ENCODE measurements at regions not wholly inside any gene's neighbourhood (a gene's known extent, or its start where the extent isn't known, plus 50 kb on each side); places are given as distances from the start of the nearest gene placed in this dataset.

- H3K9ac ChIP-seq (ENCODE audit: low read depth in 1 of 2, low read length in 2 of 2): no peak overlapping the region
- H3K4me1 ChIP-seq (ENCODE audit: control insufficient read depth in 2 of 2, insufficient read depth in 2 of 2, low read length in 2 of 2): no peaks in the 10 kb centered on the region
- no peak overlapping the region for H3K4me3 ChIP-seq (ENCODE audit: low read length in 2 of 2)
- no peak overlapping the region for H3K27ac ChIP-seq (ENCODE audit: low read depth in 2 of 2, low read length in 2 of 2)
- H3K36me3 ChIP-seq (ENCODE audit: control insufficient read depth in 2 of 2, insufficient read depth in 2 of 2, low read length in 2 of 2): no peaks in the 10 kb centered on the region
- H3K27me3 ChIP-seq (ENCODE audit: control insufficient read depth in 2 of 2, insufficient read depth in 2 of 2, low read length in 2 of 2): no peaks in the 10 kb centered on the region
- H3K9me3 ChIP-seq (ENCODE audit: control insufficient read depth in 2 of 2, low read length in 2 of 2): no peaks in the 10 kb centered on the region
These were observed 313.2 kb upstream of the ETAA1 start for GRCh38 chr2:67083951-67084350.

- no peak overlapping the region for H3K9ac ChIP-seq (ENCODE audit: low read depth in 1 of 2, low read length in 2 of 2)
- no peaks in the 10 kb centered on the region for H3K27me3 ChIP-seq (ENCODE audit: control insufficient read depth in 2 of 2, insufficient read depth in 2 of 2, low read length in 2 of 2)
- no peaks in the 10 kb centered on the region for H3K9me3 ChIP-seq (ENCODE audit: control insufficient read depth in 2 of 2, low read length in 2 of 2)
- no peak overlapping the region for H3K4me3 ChIP-seq (ENCODE audit: low read length in 2 of 2)
- H3K36me3 ChIP-seq (ENCODE audit: control insufficient read depth in 2 of 2, insufficient read depth in 2 of 2, low read length in 2 of 2): no peaks in the 10 kb centered on the region
- no peaks in the 10 kb centered on the region for H3K4me1 ChIP-seq (ENCODE audit: control insufficient read depth in 2 of 2, insufficient read depth in 2 of 2, low read length in 2 of 2)
- H3K27ac ChIP-seq (ENCODE audit: low read depth in 2 of 2, low read length in 2 of 2): no peak overlapping the region
These were observed 312.0 kb upstream of the ETAA1 start for GRCh38 chr2:67085146-67085545.

GRCh38 chr2:67091681-67092080 is 305.5 kb upstream of the ETAA1 start:
- Histone ChIP-seq H3K9ac (ENCODE audit: low read depth in 1 of 2, low read length in 2 of 2) (no peak overlapping the region), H3K27me3 (ENCODE audit: control insufficient read depth in 2 of 2, insufficient read depth in 2 of 2, low read length in 2 of 2) (no peaks in the 10 kb centered on the region), H3K27ac (ENCODE audit: low read depth in 2 of 2, low read length in 2 of 2) (no peak overlapping the region), H3K9me3 (ENCODE audit: control insufficient read depth in 2 of 2, low read length in 2 of 2) (no peaks in the 10 kb centered on the region), H3K36me3 (ENCODE audit: control insufficient read depth in 2 of 2, insufficient read depth in 2 of 2, low read length in 2 of 2) (no peaks in the 10 kb centered on the region), H3K4me3 (ENCODE audit: low read length in 2 of 2) (no peak overlapping the region), H3K4me1 (ENCODE audit: control insufficient read depth in 2 of 2, insufficient read depth in 2 of 2, low read length in 2 of 2) (no peaks in the 10 kb centered on the region)

- Histone ChIP-seq H3K4me1 (ENCODE audit: control insufficient read depth in 2 of 2, insufficient read depth in 2 of 2, low read length in 2 of 2) (no peaks in the 10 kb centered on the region), H3K27ac (ENCODE audit: low read depth in 2 of 2, low read length in 2 of 2) (no peak overlapping the region), H3K27me3 (ENCODE audit: control insufficient read depth in 2 of 2, insufficient read depth in 2 of 2, low read length in 2 of 2) (no peaks in the 10 kb centered on the region), H3K9me3 (ENCODE audit: control insufficient read depth in 2 of 2, low read length in 2 of 2) (no peaks in the 10 kb centered on the region), H3K36me3 (ENCODE audit: control insufficient read depth in 2 of 2, insufficient read depth in 2 of 2, low read length in 2 of 2) (no peaks in the 10 kb centered on the region), H3K4me3 (ENCODE audit: low read length in 2 of 2) (no peak overlapping the region), H3K9ac (ENCODE audit: low read depth in 1 of 2, low read length in 2 of 2) (no peak overlapping the region)
These were observed 302.0 kb upstream of the ETAA1 start for GRCh38 chr2:67095121-67095520.

GRCh38 chr2:67096886-67097285 is 300.2 kb upstream of the ETAA1 start:
- Histone ChIP-seq H3K27ac (ENCODE audit: low read depth in 2 of 2, low read length in 2 of 2) (no peak overlapping the region), H3K36me3 (ENCODE audit: control insufficient read depth in 2 of 2, insufficient read depth in 2 of 2, low read length in 2 of 2) (no peaks in the 10 kb centered on the region), H3K4me3 (ENCODE audit: low read length in 2 of 2) (no peak overlapping the region), H3K9me3 (ENCODE audit: control insufficient read depth in 2 of 2, low read length in 2 of 2) (no peaks in the 10 kb centered on the region), H3K4me1 (ENCODE audit: control insufficient read depth in 2 of 2, insufficient read depth in 2 of 2, low read length in 2 of 2) (no peaks in the 10 kb centered on the region), H3K27me3 (ENCODE audit: control insufficient read depth in 2 of 2, insufficient read depth in 2 of 2, low read length in 2 of 2) (no peaks in the 10 kb centered on the region), H3K9ac (ENCODE audit: low read depth in 1 of 2, low read length in 2 of 2) (no peak overlapping the region)

- no peak overlapping the region for H3K4me3 ChIP-seq (ENCODE audit: low read length in 2 of 2)
These were observed 294.0 kb upstream of the ETAA1 start for GRCh38 chr2:67103157-67103556.

GRCh38 chr2:67108231-67108630 is 288.9 kb upstream of the ETAA1 start:
- Histone ChIP-seq H3K27me3 (ENCODE audit: control insufficient read depth in 2 of 2, insufficient read depth in 2 of 2, low read length in 2 of 2) (no peaks in the 10 kb centered on the region), H3K4me1 (ENCODE audit: control insufficient read depth in 2 of 2, insufficient read depth in 2 of 2, low read length in 2 of 2) (no peaks in the 10 kb centered on the region), H3K27ac (ENCODE audit: low read depth in 2 of 2, low read length in 2 of 2) (no peak overlapping the region), H3K9ac (ENCODE audit: low read depth in 1 of 2, low read length in 2 of 2) (no peak overlapping the region), H3K9me3 (ENCODE audit: control insufficient read depth in 2 of 2, low read length in 2 of 2) (no peaks in the 10 kb centered on the region), H3K4me3 (ENCODE audit: low read length in 2 of 2) (no peak overlapping the region), H3K36me3 (ENCODE audit: control insufficient read depth in 2 of 2, insufficient read depth in 2 of 2, low read length in 2 of 2) (no peaks in the 10 kb centered on the region)

More at GRCh38 chr2:67103157-67103556, 294.0 kb upstream of the ETAA1 start:
- no peaks in the 10 kb centered on the region for H3K4me1 ChIP-seq (ENCODE audit: control insufficient read depth in 2 of 2, insufficient read depth in 2 of 2, low read length in 2 of 2)
- H3K27ac ChIP-seq (ENCODE audit: low read depth in 2 of 2, low read length in 2 of 2): no peak overlapping the region
- no peaks in the 10 kb centered on the region for H3K9me3 ChIP-seq (ENCODE audit: control insufficient read depth in 2 of 2, low read length in 2 of 2)
- H3K36me3 ChIP-seq (ENCODE audit: control insufficient read depth in 2 of 2, insufficient read depth in 2 of 2, low read length in 2 of 2): no peaks in the 10 kb centered on the region
- no peak overlapping the region for H3K9ac ChIP-seq (ENCODE audit: low read depth in 1 of 2, low read length in 2 of 2)
- no peaks in the 10 kb centered on the region for H3K27me3 ChIP-seq (ENCODE audit: control insufficient read depth in 2 of 2, insufficient read depth in 2 of 2, low read length in 2 of 2)

- H3K36me3 ChIP-seq (ENCODE audit: control insufficient read depth in 2 of 2, insufficient read depth in 2 of 2, low read length in 2 of 2): no peaks in the 10 kb centered on the region
- H3K4me3 ChIP-seq (ENCODE audit: low read length in 2 of 2): no peak overlapping the region
- no peak overlapping the region for H3K27ac ChIP-seq (ENCODE audit: low read depth in 2 of 2, low read length in 2 of 2)
- no peaks in the 10 kb centered on the region for H3K9me3 ChIP-seq (ENCODE audit: control insufficient read depth in 2 of 2, low read length in 2 of 2)
- no peaks in the 10 kb centered on the region for H3K27me3 ChIP-seq (ENCODE audit: control insufficient read depth in 2 of 2, insufficient read depth in 2 of 2, low read length in 2 of 2)
- H3K4me1 ChIP-seq (ENCODE audit: control insufficient read depth in 2 of 2, insufficient read depth in 2 of 2, low read length in 2 of 2): no peaks in the 10 kb centered on the region
- no peak overlapping the region for H3K9ac ChIP-seq (ENCODE audit: low read depth in 1 of 2, low read length in 2 of 2)
These were observed 272.6 kb upstream of the ETAA1 start for GRCh38 chr2:67124531-67124930.

GRCh38 chr2:67130531-67131256 is 266.4 kb upstream of the ETAA1 start:
- H3K9me3 ChIP-seq (ENCODE audit: control insufficient read depth in 2 of 2, low read length in 2 of 2): no peaks in the 10 kb centered on the region
- H3K27ac ChIP-seq (ENCODE audit: low read depth in 2 of 2, low read length in 2 of 2): no peak overlapping the region
- H3K4me1 ChIP-seq (ENCODE audit: control insufficient read depth in 2 of 2, insufficient read depth in 2 of 2, low read length in 2 of 2): no peaks in the 10 kb centered on the region
- H3K27me3 ChIP-seq (ENCODE audit: control insufficient read depth in 2 of 2, insufficient read depth in 2 of 2, low read length in 2 of 2): no peaks in the 10 kb centered on the region
- no peak overlapping the region for H3K9ac ChIP-seq (ENCODE audit: low read depth in 1 of 2, low read length in 2 of 2)
- H3K4me3 ChIP-seq (ENCODE audit: low read length in 2 of 2): no peak overlapping the region
- H3K36me3 ChIP-seq (ENCODE audit: control insufficient read depth in 2 of 2, insufficient read depth in 2 of 2, low read length in 2 of 2): no peaks in the 10 kb centered on the region

GRCh38 chr2:67131257-67131609 is 265.9 kb upstream of the ETAA1 start:
- Histone ChIP-seq H3K4me3 (ENCODE audit: low read length in 2 of 2) (no peak overlapping the region), H3K36me3 (ENCODE audit: control insufficient read depth in 2 of 2, insufficient read depth in 2 of 2, low read length in 2 of 2) (no peaks in the 10 kb centered on the region), H3K4me1 (ENCODE audit: control insufficient read depth in 2 of 2, insufficient read depth in 2 of 2, low read length in 2 of 2) (no peaks in the 10 kb centered on the region), H3K9me3 (ENCODE audit: control insufficient read depth in 2 of 2, low read length in 2 of 2) (no peaks in the 10 kb centered on the region), H3K27ac (ENCODE audit: low read depth in 2 of 2, low read length in 2 of 2) (no peak overlapping the region), H3K9ac (ENCODE audit: low read depth in 1 of 2, low read length in 2 of 2) (no peak overlapping the region), H3K27me3 (ENCODE audit: control insufficient read depth in 2 of 2, insufficient read depth in 2 of 2, low read length in 2 of 2) (no peaks in the 10 kb centered on the region)

Measured in mucosa of rectum (tissue), 2 donors.